Gastrocnemius medialis (tissue), 4 donors: ENCODE measurements at regions not wholly inside any gene's neighbourhood (a gene's known extent, or its start where the extent isn't known, plus 50 kb on each side); places are given as distances from the start of the nearest gene placed in this dataset.

Experiments used
- POLR2A ChIP-seq, 2 donors: fragments of 450-650 bp; IDR thresholded peaks; one replicate each; pipeline ENCODE4 v1.6.1; 2017; ENCODE audit warnings: antibody characterized with exemption in 2 of 2, mild to moderate bottlenecking in 2 of 2, moderate library complexity in 2 of 2
- TF ChIP-seq, protein P1 (sequence below), 5 experiments: fragments of 450-650 bp in 3 of 5; fragments of 200-600 bp in 2 of 5; sonication (generic) in 2 of 5; IDR thresholded peaks in 4 of 5; conservative IDR thresholded peaks in 1 of 5; 1 replicate in 4 of 5; 2 replicates in 1 of 5; pipeline ENCODE4 v1.5.1; 2016 to 2019; ENCODE audit warnings: antibody characterized with exemption in 5 of 5, mild to moderate bottlenecking in 3 of 5, moderate library complexity in 3 of 5

DNA sequence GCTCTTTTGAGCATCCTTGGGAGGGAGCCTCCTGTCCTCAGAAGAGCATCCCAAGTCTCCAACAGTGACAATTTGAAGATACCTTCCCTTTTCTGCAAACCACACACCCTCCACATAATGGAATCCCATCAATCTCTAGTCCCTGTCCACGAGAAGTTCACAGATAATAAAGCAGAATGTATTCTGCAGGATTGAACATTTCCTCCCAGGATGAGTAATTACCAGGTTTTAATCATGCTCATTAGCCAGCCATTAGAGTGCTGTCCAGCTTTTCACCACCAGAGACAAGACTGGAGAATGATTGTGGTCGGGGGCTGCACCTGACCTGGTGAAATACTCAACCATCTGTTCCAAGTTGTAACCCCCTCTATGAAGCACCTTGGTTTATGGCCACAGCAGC is 958.6 kb downstream of the KCNMA1 start:
- TF ChIP-seq POLR2A (IDR thresholded peaks at IDR 0.05), result no peak
- TF ChIP-seq, protein P1, sequence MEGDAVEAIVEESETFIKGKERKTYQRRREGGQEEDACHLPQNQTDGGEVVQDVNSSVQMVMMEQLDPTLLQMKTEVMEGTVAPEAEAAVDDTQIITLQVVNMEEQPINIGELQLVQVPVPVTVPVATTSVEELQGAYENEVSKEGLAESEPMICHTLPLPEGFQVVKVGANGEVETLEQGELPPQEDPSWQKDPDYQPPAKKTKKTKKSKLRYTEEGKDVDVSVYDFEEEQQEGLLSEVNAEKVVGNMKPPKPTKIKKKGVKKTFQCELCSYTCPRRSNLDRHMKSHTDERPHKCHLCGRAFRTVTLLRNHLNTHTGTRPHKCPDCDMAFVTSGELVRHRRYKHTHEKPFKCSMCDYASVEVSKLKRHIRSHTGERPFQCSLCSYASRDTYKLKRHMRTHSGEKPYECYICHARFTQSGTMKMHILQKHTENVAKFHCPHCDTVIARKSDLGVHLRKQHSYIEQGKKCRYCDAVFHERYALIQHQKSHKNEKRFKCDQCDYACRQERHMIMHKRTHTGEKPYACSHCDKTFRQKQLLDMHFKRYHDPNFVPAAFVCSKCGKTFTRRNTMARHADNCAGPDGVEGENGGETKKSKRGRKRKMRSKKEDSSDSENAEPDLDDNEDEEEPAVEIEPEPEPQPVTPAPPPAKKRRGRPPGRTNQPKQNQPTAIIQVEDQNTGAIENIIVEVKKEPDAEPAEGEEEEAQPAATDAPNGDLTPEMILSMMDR (IDR thresholded peaks at IDR 0.05 in 4 of 5, conservative IDR thresholded peaks at IDR 0.05 in 1 of 5), result no peak
